ENCODE measurements at regions not wholly inside any gene's neighbourhood (a gene's known extent, or its start where the extent isn't known, plus 50 kb on each side); places are given as distances from the start of the nearest gene placed in this dataset.

- TF ChIP-seq, protein P1, sequence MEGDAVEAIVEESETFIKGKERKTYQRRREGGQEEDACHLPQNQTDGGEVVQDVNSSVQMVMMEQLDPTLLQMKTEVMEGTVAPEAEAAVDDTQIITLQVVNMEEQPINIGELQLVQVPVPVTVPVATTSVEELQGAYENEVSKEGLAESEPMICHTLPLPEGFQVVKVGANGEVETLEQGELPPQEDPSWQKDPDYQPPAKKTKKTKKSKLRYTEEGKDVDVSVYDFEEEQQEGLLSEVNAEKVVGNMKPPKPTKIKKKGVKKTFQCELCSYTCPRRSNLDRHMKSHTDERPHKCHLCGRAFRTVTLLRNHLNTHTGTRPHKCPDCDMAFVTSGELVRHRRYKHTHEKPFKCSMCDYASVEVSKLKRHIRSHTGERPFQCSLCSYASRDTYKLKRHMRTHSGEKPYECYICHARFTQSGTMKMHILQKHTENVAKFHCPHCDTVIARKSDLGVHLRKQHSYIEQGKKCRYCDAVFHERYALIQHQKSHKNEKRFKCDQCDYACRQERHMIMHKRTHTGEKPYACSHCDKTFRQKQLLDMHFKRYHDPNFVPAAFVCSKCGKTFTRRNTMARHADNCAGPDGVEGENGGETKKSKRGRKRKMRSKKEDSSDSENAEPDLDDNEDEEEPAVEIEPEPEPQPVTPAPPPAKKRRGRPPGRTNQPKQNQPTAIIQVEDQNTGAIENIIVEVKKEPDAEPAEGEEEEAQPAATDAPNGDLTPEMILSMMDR (IDR thresholded peaks at IDR 0.05) = no peak
- no peak for TF ChIP-seq ESRRA (IDR thresholded peaks at IDR 0.05; ENCODE audit: borderline replicate concordance, low read length)
- no peak for TF ChIP-seq MAFK (IDR thresholded peaks at IDR 0.05; ENCODE audit: partially characterized antibody)
- TF ChIP-seq POLR2A (IDR thresholded peaks at IDR 0.05; ENCODE audit: low read length) = no peak
- TF ChIP-seq ZSCAN20 (CRISPR knock-in tag; IDR thresholded peaks at IDR 0.05) = no peak
- no peak for TF ChIP-seq RFX5 (IDR thresholded peaks at IDR 0.05)
- no peak for TF ChIP-seq REST (IDR thresholded peaks at IDR 0.05)
- no peak for TF ChIP-seq CBX8 (IDR thresholded peaks at IDR 0.05)
- TF ChIP-seq CBX2 (IDR thresholded peaks at IDR 0.05; ENCODE audit: borderline replicate concordance, low read depth) = no peak
- no peak for TF ChIP-seq EP300 (IDR thresholded peaks at IDR 0.05)
- TF ChIP-seq ELK1 (IDR thresholded peaks at IDR 0.05; ENCODE audit: low read depth, low read length) = no peak
These were observed 1101.0 kb upstream of the FANCL start for GRCh38 chr2:59342166-59342565.

All from A549 (cell line).